HG02588 (cell line): ENCODE measurements at regions not wholly inside any gene's neighbourhood (a gene's known extent, or its start where the extent isn't known, plus 50 kb on each side); places are given as distances from the start of the nearest gene placed in this dataset.
"Not testable (repeated sequence)": the region's sequence is repeated elsewhere in the genome, so short reads cannot be mapped to it uniquely, and the experiment has no call there.

Experiments
- ATAC-seq: cut with Tn5 transposase; IDR thresholded peaks from one replicate; pipeline ENCODE4 v1.9.1; 2021; ENCODE audit warnings: mild to moderate bottlenecking, moderate library complexity; ENCODE audit not compliant: unreplicated experiment

GRCh38 chr10:124155781-124156435 is 62.5 kb upstream of the CHST15 start:
- ATAC-seq = no peak

GRCh38 chr10:124153023-124153826 is 59.8 kb upstream of the CHST15 start:
- ATAC-seq = peak; percentile 72

DNA sequence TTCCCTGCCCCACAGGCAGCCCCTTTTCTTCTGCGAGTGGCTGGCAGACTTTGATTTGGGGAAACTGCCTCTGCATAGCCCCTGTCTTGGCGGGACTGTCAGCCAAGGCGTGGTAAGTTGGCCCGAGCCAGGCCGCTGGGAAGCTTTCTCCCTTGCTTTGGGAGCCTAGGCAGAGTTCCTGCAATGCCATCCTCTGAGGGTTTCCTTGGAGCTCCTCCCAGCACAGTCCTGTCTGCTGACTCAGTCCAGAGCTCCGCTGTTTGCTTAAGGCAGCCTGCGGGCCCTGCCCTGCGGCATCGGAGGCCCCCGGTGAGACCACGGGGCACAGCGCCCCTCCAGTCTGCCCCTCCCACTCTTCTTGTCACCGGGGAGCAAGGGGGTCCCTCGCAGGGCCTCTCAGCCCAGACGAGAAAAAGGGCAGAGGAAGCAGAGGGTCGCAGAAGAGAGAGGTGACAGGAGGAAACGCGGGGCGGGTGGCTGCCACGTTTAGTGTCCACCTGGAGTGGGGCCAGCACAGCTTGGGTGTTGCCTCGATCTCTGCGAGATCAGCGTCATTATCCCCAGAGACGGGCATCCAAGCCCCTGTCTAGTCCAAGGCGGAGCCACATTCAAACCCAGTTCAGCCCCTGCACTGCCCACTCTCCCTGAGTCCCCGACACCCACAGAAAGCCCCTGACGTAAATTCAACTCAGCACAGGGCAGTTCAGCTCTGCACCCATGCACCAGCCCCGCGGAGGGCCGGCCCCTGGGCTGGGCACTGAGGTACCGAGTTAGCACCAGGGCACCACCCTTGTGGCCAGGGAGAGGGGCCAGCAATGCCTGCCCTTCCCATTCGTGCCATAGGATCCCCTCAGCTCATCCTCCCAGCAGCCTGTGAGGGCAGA is 59.0 kb upstream of the CHST15 start:
- ATAC-seq = no peak

GRCh38 chr10:124151466-124152095 is 58.2 kb upstream of the CHST15 start:
- no peak for ATAC-seq

- ATAC-seq = no peak
These were observed 57.5 kb upstream of the CHST15 start for GRCh38 chr10:124150807-124151417.

- no peak for ATAC-seq
These were observed 56.9 kb upstream of the CHST15 start for GRCh38 chr10:124150189-124150806.

- no peak for ATAC-seq
These were observed 56.0 kb upstream of the CHST15 start for GRCh38 chr10:124149189-124150042.

- ATAC-seq = not testable (repeated sequence)
These were observed 55.3 kb upstream of the CHST15 start for GRCh38 chr10:124148509-124149188.

GRCh38 chr10:124146483-124146882 is 53.1 kb upstream of the CHST15 start:
- ATAC-seq = no peak

GRCh38 chr10:124145109-124145870 is 51.9 kb upstream of the CHST15 start:
- no peak for ATAC-seq

GRCh38 chr10:124144536-124144935 is 51.1 kb upstream of the CHST15 start:
- ATAC-seq = no peak

DNA sequence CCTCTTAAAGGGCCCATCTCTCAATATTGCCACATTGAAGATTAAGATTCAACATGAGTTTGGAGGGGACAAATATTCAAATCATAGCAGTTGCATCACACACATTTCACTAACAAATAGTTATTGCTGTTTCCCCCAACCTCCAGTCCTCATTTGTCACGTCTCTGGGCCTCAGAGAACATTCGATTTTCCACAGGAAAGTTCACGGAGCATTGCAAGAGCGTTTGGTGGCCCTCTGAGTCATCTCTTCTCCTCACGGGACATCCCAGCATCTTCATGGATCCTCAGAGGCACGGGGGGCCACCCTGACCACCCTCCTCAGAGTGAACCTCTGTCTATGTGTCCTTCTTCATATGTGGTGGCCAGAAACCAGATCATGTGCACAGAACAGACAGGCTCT is 50.3 kb upstream of the CHST15 start:
- no peak for ATAC-seq
